Adrenal gland (tissue), 9 donors: ENCODE measurements at regions not wholly inside any gene's neighbourhood (a gene's known extent, or its start where the extent isn't known, plus 50 kb on each side); places are given as distances from the start of the nearest gene placed in this dataset.

ENCODE experiments used
- DNase-seq, 7 donors: peaks; one replicate each; pipeline ENCODE4 v3.0.0-alpha.2; 2019 to 2020
- H3K27ac ChIP-seq, 5 donors: fragments of 200-600 bp; sonication (generic) in 4 of 5; 1 replicate in 3 of 5; 2 replicates in 2 of 5; pipeline versions ENCODE4 v1.5.1 to v1.8.0; 2016 to 2020; ENCODE audit warnings: mild to moderate bottlenecking in 1 of 5
- H3K27me3 ChIP-seq: fragments of 200-600 bp; 2 replicates; pipeline ENCODE4 v1.8.0; 2021
- H3K36me3 ChIP-seq, 2 donors: fragments of 200-600 bp; replicated peaks in 1 of 2; 1 replicate in 1 of 2; 2 replicates in 1 of 2; pipeline versions ENCODE4 v1.5.1 to v1.8.0; 2018 to 2022
- H3K4me1 ChIP-seq, 2 donors: fragments of 200-600 bp; replicated peaks in 1 of 2; 1 replicate in 1 of 2; 2 replicates in 1 of 2; pipeline versions ENCODE4 v1.5.1 to v1.8.0; 2018 to 2021
- H3K4me3 ChIP-seq, 4 donors: fragments of 200-600 bp; sonication (generic) in 3 of 4; one replicate each; pipeline ENCODE4 v1.5.1; 2016 to 2018
- H3K9me3 ChIP-seq, 3 donors: fragments of 200-600 bp; sonication (generic) in 1 of 3; replicated peaks in 1 of 3; 1 replicate in 2 of 3; 2 replicates in 1 of 3; pipeline versions ENCODE4 v1.5.1 to v1.8.0; 2016 to 2021
- CTCF ChIP-seq, 6 experiments: fragments of 450-650 bp in 4 of 6; fragments of 200-600 bp in 2 of 6; sonication (generic) in 1 of 6; IDR thresholded peaks; 1 replicate in 5 of 6; 2 replicates in 1 of 6; pipeline versions ENCODE4 v1.5.1 to v1.8.0; 2016 to 2021; ENCODE audit warnings: antibody characterized with exemption in 6 of 6, mild to moderate bottlenecking in 2 of 6, moderate library complexity in 1 of 6
- POLR2A ChIP-seq, 2 donors: fragments of 450-650 bp; IDR thresholded peaks; one replicate each; pipeline ENCODE4 v1.6.1; 2017; ENCODE audit warnings: antibody characterized with exemption in 2 of 2, mild to moderate bottlenecking in 2 of 2, moderate library complexity in 1 of 2
- WGBS, 4 donors: extraction: QIAGEN DNeasy Blood & Tissue Kit in 2 of 4; methylation state at CpG; one replicate each; pipeline versions ENCODE4 v1.1.5 to v1.1.7; 2013 to 2017; 5-methylcytosine and 5-hydroxymethylcytosine counted together
- intact Hi-C, 2 donors: fragments of 100-400 bp; cut with DNase I; formaldehyde crosslinking; loops; one replicate each; pipeline versions ENCODE4 v1.14.1 to v1.15.0; 2022 to 2023
- donor health status: healthy with polysubstance abuse.
- donor health status: Bipolar disorder and iron deficiency.
- donor health status: DM: yes; HTN: yes; CAD: no.
- donor health status: DM: no; HTN: no; CAD: no.
- donor health status: DM: no; HTN: no; CAD: no.

GRCh38 chr6:112997421-112998085 lies 650.4 kb downstream of the RFPL4B start:
- H3K9me3 ChIP-seq = peaks cover 0 to 7% (median 0%) of the 10 kb centered on the region in 3 donors
- WGBS, 4 donors = 83 to 92% (median 86%) methylated on average over 3 of the region's 3 CpGs
- no peaks in the 10 kb centered on the region for H3K4me1 ChIP-seq
- no peaks in the 10 kb centered on the region for H3K27me3 ChIP-seq
- TF ChIP-seq POLR2A (IDR thresholded peaks at IDR 0.05) (no peak), CTCF (IDR thresholded peaks at IDR 0.05) (no peak)
- H3K4me3 ChIP-seq = no peak overlapping the region
- intact Hi-C loops = no loop called here
- no peaks in the 10 kb centered on the region for H3K36me3 ChIP-seq
- DNase-seq = no peak
- no peak overlapping the region for H3K27ac ChIP-seq

GRCh38 chr6:113004054-113004453 lies 656.9 kb downstream of the RFPL4B start:
- no peaks in the 10 kb centered on the region for H3K9me3 ChIP-seq
- no peak overlapping the region for H3K4me3 ChIP-seq
- H3K4me1 ChIP-seq = no peaks in the 10 kb centered on the region
- intact Hi-C loops = no loop called here
- H3K36me3 ChIP-seq = no peaks in the 10 kb centered on the region
- no peak for TF ChIP-seq CTCF (IDR thresholded peaks at IDR 0.05)
- no peak for TF ChIP-seq POLR2A (IDR thresholded peaks at IDR 0.05)
- no peaks in the 10 kb centered on the region for H3K27me3 ChIP-seq
- DNase-seq = no peak
- no peak overlapping the region for H3K27ac ChIP-seq
- 80 to 93% (median 87%) methylated on average over 1 of the region's 1 CpG for WGBS, 4 donors

- intact Hi-C loops = no loop called here
- no peak for DNase-seq
- H3K36me3 ChIP-seq = no peaks in the 10 kb centered on the region
- H3K27ac ChIP-seq = no peak overlapping the region
- TF ChIP-seq POLR2A (IDR thresholded peaks at IDR 0.05) (no peak), CTCF (IDR thresholded peaks at IDR 0.05) (no peak)
- H3K27me3 ChIP-seq = no peaks in the 10 kb centered on the region
- WGBS, 4 donors = 72 to 77% (median 72%) methylated on average over 3 of the region's 3 CpGs
- no peaks in the 10 kb centered on the region for H3K9me3 ChIP-seq
- no peak overlapping the region for H3K4me3 ChIP-seq
- H3K4me1 ChIP-seq = no peaks in the 10 kb centered on the region
Measured at GRCh38 chr6:113004470-113005270, 657.5 kb downstream of the RFPL4B start.

GRCh38 chr6:113006494-113006893 lies 659.4 kb downstream of the RFPL4B start:
- Histone ChIP-seq H3K4me3 (no peak overlapping the region), H3K9me3 (no peaks in the 10 kb centered on the region), H3K27ac (no peak overlapping the region), H3K27me3 (no peaks in the 10 kb centered on the region), H3K4me1 (no peaks in the 10 kb centered on the region), H3K36me3 (no peaks in the 10 kb centered on the region)
- WGBS, 4 donors = 72 to 78% (median 74%) methylated on average over 2 of the region's 2 CpGs
- intact Hi-C loops = no loop called here
- DNase-seq = no peak
- TF ChIP-seq CTCF (IDR thresholded peaks at IDR 0.05) (no peak), POLR2A (IDR thresholded peaks at IDR 0.05) (no peak)
